GM19463 (cell line): ENCODE measurements at regions not wholly inside any gene's neighbourhood (a gene's known extent, or its start where the extent isn't known, plus 50 kb on each side); places are given as distances from the start of the nearest gene placed in this dataset.
"Not testable (repeated sequence)": the region's sequence is repeated elsewhere in the genome, so short reads cannot be mapped to it uniquely, and the experiment has no call there.

Experiments
- ATAC-seq: cut with Tn5 transposase; IDR thresholded peaks from one replicate; pipeline ENCODE4 v1.9.1; 2021; ENCODE audit warnings: mild to moderate bottlenecking, moderate library complexity; ENCODE audit not compliant: unreplicated experiment

DNA sequence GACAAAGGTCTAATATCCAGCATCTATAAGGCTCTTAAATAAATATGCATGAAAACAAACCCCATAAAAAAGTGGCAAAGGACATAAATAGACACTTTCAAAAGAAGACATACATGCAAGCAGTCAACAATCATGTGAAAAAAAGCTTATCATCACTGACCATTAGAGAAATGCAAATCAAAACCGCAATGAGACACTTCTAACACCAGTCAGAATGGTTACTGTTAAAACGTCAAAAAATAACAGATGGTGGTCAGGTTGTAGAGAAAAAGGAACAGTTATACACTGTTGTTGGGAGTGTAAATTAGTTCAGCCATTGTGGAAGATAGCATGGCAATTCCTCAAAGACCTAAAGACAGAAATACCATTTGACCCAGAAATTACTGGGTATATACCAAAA is 440.7 kb upstream of the KCNMB2 start:
- ATAC-seq = no peak

DNA sequence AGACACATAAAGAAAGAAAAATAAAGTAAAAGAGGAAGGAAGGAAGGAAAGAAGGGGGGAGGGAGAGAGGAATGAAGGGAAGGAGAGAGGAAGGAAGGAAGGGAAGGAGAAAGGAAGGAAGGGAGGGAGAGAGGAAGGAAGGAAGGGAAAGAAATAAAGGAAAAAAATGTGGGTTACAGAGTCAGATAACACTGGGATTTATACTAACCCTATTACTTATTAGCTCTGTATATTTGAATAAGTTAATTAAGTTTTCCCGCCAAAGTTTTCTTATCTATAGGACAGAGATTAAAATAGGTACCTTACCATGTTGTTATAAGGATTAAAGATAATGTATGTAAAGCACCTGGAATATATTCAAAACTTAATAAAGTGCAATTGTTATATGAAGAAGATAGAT is 439.3 kb upstream of the KCNMB2 start:
- no peak for ATAC-seq

GRCh38 chr3:178097576-178097975 is 438.7 kb upstream of the KCNMB2 start:
- no peak for ATAC-seq

- ATAC-seq = no peak
Observed at GRCh38 chr3:178099274-178099673, 437.0 kb upstream of the KCNMB2 start.

DNA sequence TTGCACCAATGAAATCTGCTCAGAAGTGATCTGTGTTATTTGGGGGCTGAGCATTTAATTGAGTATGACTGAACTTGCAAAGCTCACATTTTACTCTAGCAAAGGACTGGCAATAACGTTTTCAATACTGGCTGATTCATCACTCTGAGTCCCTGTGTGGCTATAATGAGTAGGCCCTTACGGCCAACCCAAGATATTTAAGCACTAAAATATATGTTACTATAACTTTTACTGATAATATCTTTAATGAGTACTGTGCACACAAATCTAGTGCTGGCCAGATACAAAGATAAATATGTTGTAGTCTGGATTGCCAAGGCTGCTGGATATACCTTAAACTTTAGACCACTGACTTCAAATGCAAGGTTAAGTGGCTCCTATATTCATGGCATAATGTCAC is 436.4 kb upstream of the KCNMB2 start:
- no peak for ATAC-seq

- ATAC-seq = no peak
Observed at GRCh38 chr3:178100908-178101307, 435.3 kb upstream of the KCNMB2 start.

DNA sequence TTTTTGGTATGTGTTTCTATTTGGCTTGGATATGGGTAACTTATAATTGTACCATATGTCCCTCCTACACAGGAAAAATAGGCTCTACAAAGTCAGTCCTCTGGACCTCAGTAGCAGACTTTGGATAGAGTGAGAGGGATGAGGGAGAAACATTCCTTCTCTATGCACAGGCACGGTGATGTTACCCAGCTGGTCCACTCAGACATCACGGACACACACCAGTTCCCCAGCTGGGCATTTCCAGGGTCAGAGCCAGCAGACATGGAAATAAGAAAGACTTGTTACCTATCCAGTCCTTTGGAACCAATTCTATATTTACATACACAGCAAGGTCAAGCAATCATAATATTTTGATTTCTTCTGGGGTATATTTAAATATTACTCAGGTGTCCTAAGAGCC is 433.1 kb upstream of the KCNMB2 start:
- ATAC-seq = no peak

DNA sequence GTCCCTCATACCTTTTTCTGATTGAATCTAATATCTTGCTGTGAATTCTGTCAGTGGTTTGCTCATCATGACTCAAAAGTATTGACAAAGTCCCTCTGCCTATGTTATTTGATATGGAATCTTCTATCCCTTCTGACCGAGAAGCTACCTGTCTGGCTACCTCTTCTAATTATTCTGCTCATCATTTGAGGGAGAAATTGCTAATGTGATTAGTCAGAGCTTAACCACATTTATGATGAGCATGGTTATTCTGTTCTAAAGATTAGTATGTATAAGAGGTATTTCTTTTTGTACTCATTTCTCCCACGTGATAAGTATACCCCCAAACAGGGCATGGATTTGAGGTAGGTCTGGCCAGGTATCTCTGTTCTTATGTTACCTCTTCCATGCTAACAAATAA is 428.4 kb upstream of the KCNMB2 start:
- ATAC-seq = no peak

GRCh38 chr3:178109691-178110090 is 426.5 kb upstream of the KCNMB2 start:
- no peak for ATAC-seq

DNA sequence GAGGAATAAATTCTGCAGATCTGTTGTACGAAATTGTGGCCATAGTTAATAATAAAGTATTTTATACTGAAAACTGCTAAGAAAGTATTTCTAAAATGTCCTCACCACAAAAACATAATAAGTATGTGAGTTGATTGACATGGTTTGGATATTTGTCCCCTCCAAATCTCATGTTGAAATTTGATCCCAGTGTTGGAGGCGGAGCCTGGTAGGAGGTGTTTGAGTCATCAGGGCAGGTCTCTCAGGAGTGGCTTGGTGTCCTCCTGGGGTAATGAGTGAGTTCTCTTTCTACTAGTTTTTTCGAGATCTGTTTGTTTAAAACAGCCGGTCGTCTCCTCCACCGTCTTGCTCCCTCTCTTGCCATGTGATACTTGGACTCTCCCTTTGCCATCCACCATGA is 424.1 kb upstream of the KCNMB2 start:
- ATAC-seq = no peak

- ATAC-seq = not testable (repeated sequence)
Observed at GRCh38 chr3:178112552-178112951, 423.7 kb upstream of the KCNMB2 start.

DNA sequence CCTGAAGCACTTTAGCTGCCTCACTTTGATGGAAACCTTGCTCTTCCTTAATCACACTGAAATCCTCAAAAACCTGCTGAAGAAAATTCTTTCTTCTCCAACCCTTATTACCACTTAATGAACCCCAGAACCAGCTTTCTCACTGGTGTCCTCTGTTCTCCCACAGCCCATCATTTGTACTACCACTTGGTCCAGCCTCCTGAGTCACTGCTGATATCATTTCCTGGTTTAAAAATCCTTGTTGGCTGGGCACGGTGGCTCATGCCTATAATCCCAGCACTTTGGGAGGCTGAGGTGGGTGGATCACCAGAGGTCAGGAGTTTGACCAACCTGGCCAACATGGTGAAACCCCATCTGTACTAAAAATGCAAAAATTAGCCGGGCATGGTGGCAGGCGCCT is 418.6 kb upstream of the KCNMB2 start:
- ATAC-seq = no peak

- ATAC-seq = not testable (repeated sequence)
Observed at GRCh38 chr3:178119608-178120295, 416.5 kb upstream of the KCNMB2 start.

GRCh38 chr3:178120367-178120766 is 415.9 kb upstream of the KCNMB2 start:
- no peak for ATAC-seq

DNA sequence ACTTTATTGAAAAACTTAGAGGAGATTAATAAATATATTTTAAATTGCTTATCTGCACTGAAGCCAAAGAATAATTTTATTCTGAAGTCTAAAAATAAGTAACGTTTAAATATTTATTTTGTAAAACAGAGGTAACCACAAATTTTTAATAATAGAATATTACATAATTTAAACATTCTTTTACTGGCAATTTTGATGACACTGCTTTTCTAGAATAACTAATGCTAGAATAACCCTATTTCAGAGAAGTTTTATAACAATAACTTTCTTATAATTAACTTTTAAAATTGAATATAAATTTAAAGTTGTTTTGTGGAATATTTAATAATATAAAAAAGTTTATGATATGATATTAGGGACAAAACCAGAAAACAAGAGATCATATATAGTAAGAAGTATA is 409.6 kb upstream of the KCNMB2 start:
- no peak for ATAC-seq

DNA sequence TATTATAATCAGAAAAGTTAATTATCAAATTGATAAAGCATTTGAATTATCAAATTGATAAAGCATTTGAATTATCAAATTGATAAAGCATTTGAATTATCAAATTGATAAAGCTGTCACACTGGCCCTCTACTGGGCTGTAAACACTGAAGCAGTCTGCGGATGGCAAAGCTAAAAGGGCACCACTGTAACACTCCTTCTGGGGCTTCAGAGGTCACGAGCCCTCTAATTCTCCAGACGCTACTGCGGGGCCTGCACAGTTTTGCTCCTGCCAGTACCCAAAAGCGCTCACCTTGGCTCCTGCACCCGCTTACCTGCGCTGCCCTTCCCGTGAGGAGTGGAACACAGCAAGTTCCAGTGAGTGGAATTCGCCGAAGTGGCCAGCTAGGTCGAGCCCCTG is 409.0 kb upstream of the KCNMB2 start:
- ATAC-seq = no peak

- no peak for ATAC-seq
Observed at GRCh38 chr3:178129109-178129508, 407.1 kb upstream of the KCNMB2 start.

DNA sequence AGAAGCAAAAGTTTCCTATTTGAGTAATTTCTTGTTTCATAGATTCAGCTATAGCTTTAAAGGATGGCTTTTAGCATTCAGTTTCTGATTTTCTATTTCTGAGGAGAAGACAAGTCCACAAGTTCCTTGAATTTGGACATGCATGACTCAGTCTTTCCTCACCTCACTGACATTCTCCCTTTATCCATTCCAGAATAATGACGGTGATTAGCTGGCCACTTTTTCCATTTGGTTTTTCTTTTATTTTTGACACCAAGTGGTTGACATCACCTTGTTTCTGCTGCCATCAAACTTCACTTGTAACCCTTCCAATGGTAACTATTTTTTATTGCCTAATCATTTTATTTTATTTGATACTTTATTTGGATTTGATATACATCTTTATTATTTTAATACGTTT is 404.4 kb upstream of the KCNMB2 start:
- ATAC-seq = no peak

- ATAC-seq = no peak
Observed at GRCh38 chr3:178137206-178137605, 399.0 kb upstream of the KCNMB2 start.

DNA sequence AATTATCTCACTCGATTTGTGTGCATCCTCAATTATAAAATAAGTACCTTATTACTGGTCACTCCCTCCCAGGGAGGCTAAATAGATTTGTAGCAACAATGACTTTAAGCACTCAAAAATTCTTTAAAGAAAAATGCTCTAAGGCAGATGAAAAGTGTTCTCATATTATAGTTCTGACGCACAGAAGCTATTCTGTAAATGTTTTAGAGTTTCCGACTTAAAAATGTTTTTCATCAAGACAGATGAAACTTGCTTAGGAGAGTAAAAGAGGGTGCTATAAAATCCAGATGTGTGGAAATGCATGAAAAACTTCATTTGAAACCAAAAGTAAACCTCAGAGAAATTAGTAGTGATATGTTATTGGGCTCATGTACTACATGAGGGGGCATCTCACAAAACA is 398.4 kb upstream of the KCNMB2 start:
- ATAC-seq = no peak

DNA sequence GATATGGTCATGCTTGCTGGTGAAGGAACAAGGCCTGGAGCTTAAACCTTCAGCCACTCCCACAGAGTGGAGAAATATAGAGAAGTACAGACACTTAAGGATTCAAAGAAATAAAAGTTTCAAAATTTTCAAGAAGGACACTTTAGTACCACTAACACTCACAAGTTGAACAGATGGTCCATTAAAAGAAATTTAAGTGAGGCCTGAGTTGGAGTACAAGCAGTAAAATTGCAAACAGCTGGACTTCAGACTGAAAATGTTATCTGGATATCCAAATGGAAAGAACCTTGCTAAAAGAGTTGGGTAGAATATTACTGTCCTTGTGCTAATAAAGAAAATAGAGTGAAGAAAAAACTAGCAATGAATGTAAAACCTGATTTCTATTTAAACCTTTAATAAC is 397.1 kb upstream of the KCNMB2 start:
- ATAC-seq = no peak

DNA sequence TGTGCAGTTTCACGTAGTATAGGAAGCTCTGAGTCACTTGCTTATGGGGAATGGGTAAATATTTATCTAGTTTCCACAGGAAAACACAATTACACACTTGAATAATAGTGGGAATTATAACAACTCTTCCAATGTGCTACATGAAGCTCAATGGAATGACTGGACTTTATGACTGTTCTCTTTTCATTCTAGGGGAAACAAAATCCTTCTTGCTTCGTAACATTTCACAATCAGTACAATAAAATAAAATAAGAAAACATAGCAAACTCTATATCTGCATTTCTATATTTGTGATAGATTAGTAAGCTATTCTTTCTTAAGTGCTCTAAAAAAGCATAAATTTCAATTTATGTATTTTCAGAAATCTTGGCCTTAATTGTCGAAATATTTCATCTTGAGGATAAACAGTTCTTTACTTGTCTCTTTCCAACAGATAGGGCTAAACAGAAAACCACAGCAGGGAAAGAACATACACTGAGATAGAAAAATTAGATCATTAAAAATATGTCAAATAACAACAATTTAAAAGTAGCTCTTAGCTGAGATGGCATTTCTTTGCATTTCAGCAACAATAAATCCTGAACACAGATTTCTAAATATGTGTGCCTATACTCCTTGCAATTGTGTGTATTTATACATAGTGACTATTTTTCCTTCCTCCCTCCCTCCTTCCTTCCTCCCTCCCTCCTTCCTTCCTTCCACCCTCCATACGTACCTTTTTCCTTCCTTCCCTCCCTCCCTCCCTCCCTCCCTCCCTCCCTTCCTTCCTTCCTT is 395.5 kb upstream of the KCNMB2 start:
- no peak for ATAC-seq

DNA sequence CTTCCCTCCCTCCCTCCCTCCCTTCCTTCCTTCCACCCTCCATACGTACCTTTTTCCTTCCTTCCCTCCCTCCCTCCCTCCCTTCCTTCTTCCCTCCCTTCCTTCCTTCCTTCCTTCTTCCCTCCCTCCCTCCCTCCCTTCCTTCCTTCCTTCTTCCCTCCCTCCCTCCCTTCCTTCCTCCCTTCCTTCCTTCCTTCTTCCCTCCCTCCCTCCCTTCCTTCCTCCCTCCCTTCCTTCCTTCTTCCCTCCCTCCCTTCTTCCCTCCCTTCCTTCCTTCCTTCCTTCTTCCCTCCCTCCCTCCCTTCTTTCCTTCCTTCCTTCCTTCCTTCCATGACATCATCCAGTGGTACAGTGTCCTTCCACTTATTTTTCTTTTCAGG is 394.9 kb upstream of the KCNMB2 start:
- ATAC-seq = not testable (repeated sequence)
